ENCODE measurements at regions not wholly inside any gene's neighbourhood (a gene's known extent, or its start where the extent isn't known, plus 50 kb on each side); places are given as distances from the start of the nearest gene placed in this dataset.

DNA sequence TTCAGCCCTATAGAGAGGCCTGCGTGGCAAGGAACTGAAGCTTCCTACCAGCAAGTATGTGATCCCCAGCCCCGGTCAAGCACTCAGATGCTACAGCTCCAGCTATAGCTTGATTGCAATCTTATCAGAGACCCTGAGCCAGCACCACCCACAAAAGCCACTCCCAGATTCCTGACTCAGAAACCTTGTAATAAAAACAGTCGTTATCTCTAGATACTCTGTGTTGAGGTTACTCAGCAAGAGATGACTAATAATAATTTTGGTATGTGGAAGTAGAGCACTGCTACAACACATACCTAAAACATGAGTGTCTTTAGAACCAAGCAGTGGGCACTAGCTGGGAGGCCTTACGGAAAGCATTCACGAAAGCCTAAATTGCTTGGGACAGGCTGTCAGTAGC, 216.9 kb downstream of the UXS1 start:
- intact Hi-C loops (cut with micrococcal nuclease), result no loop called here
- Histone ChIP-seq H3K4me3 (no peak overlapping the region), H4K20me1 (replicated peaks; ENCODE audit: control insufficient read depth, insufficient read depth, low read length) (no peaks in the 10 kb centered on the region), H3K9ac (ENCODE audit: insufficient read depth in 1 of 2, low read depth in 2 of 2, low read length in 2 of 2) (no peak overlapping the region), H3K9me1 (ENCODE audit: control insufficient read depth, insufficient read depth, low read length) (no peaks in the 10 kb centered on the region), H2AFZ (ENCODE audit: low read depth, low read length) (no peak overlapping the region), H3K9me3 (replicated peaks; ENCODE audit: control insufficient read depth, insufficient read depth, low read depth, low read length) (peaks cover 4% of the 10 kb centered on the region; the same call in 1 of the 2 replicates), H3K4me1 (replicated peaks in 1 of 2; ENCODE audit: control insufficient read depth in 2 of 2, insufficient read depth in 2 of 2, low read length in 2 of 2) (no peaks in the 10 kb centered on the region), H3K36me3 (ENCODE audit: control insufficient read depth, insufficient read depth, low read length) (no peaks in the 10 kb centered on the region), H3K79me2 (ENCODE audit: control insufficient read depth, insufficient read depth, low read length) (no peaks in the 10 kb centered on the region), H3K27me3 (ENCODE audit: control insufficient read depth in 2 of 2, insufficient read depth in 2 of 2, low read length in 2 of 2) (peaks cover 0 to 25% of the 10 kb centered on the region in 2 experiments; a peak in 2 of 5 replicates), H3K4me2 (ENCODE audit: insufficient read depth, low read length) (no peak overlapping the region), H3K27ac (ENCODE audit: extremely low read depth, low read depth, low read length) (no peak overlapping the region)
- WGBS (ENCODE audit: insufficient coverage, low coverage, missing lambda C conversion rate), result 3% methylated on average over 5 of the region's 5 CpGs
- ChIA-PET CTCF (ENCODE audit: low intra/inter-chr PET ratio) (no interaction called here), POLR2A (no interaction called here)
- FAIRE-seq, result no peak
- no peak for ATAC-seq
- DNase-seq (ENCODE audit: extremely low read depth in 1 of 4, low spot score in 3 of 4), result peak in 1 of 4 experiments; percentile 6
- no TSS peak for BruUV-seq (replicated peaks)
- in situ Hi-C loops (cut with MboI), result no loop called here
- no peak for TF ChIP-seq CXXC5 (CRISPR knock-in tag; IDR thresholded peaks at IDR 0.05)
- no peak for TF ChIP-seq BCOR (IDR thresholded peaks at IDR 0.05)
- TF ChIP-seq ZNF717 (CRISPR knock-in tag; IDR thresholded peaks at IDR 0.05), result no peak
- TF ChIP-seq ZNF140 (CRISPR knock-in tag; IDR thresholded peaks at IDR 0.05), result no peak
- TF ChIP-seq, protein P1, sequence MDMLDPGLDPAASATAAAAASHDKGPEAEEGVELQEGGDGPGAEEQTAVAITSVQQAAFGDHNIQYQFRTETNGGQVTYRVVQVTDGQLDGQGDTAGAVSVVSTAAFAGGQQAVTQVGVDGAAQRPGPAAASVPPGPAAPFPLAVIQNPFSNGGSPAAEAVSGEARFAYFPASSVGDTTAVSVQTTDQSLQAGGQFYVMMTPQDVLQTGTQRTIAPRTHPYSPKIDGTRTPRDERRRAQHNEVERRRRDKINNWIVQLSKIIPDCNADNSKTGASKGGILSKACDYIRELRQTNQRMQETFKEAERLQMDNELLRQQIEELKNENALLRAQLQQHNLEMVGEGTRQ (CRISPR knock-in tag; IDR thresholded peaks at IDR 0.05), result no peak
- TF ChIP-seq ZNF197 (CRISPR knock-in tag; IDR thresholded peaks at IDR 0.05; ENCODE audit: low read depth), result no peak
- no peak for TF ChIP-seq SUPT5H (IDR thresholded peaks at IDR 0.05)
- peak; percentile 49; the same call in 1 of the 2 replicates for TF ChIP-seq ARID1B (IDR thresholded peaks at IDR 0.05)
- TF ChIP-seq JUND (IDR thresholded peaks at IDR 0.05; ENCODE audit: borderline replicate concordance, low read depth, low read length), result 0 out of 2 replicates have a peak, but pooled peaks have one; percentile 13
- peak; percentile 17; the same call in 1 of the 3 replicates for TF ChIP-seq JUND (tag; IDR thresholded peaks at IDR 0.05; ENCODE audit: borderline replicate concordance, low read depth, low read length)
- TF ChIP-seq, protein P2, sequence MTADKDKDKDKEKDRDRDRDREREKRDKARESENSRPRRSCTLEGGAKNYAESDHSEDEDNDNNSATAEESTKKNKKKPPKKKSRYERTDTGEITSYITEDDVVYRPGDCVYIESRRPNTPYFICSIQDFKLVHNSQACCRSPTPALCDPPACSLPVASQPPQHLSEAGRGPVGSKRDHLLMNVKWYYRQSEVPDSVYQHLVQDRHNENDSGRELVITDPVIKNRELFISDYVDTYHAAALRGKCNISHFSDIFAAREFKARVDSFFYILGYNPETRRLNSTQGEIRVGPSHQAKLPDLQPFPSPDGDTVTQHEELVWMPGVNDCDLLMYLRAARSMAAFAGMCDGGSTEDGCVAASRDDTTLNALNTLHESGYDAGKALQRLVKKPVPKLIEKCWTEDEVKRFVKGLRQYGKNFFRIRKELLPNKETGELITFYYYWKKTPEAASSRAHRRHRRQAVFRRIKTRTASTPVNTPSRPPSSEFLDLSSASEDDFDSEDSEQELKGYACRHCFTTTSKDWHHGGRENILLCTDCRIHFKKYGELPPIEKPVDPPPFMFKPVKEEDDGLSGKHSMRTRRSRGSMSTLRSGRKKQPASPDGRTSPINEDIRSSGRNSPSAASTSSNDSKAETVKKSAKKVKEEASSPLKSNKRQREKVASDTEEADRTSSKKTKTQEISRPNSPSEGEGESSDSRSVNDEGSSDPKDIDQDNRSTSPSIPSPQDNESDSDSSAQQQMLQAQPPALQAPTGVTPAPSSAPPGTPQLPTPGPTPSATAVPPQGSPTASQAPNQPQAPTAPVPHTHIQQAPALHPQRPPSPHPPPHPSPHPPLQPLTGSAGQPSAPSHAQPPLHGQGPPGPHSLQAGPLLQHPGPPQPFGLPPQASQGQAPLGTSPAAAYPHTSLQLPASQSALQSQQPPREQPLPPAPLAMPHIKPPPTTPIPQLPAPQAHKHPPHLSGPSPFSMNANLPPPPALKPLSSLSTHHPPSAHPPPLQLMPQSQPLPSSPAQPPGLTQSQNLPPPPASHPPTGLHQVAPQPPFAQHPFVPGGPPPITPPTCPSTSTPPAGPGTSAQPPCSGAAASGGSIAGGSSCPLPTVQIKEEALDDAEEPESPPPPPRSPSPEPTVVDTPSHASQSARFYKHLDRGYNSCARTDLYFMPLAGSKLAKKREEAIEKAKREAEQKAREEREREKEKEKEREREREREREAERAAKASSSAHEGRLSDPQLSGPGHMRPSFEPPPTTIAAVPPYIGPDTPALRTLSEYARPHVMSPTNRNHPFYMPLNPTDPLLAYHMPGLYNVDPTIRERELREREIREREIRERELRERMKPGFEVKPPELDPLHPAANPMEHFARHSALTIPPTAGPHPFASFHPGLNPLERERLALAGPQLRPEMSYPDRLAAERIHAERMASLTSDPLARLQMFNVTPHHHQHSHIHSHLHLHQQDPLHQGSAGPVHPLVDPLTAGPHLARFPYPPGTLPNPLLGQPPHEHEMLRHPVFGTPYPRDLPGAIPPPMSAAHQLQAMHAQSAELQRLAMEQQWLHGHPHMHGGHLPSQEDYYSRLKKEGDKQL (CRISPR knock-in tag; IDR thresholded peaks at IDR 0.05; ENCODE audit: borderline replicate concordance), result no peak
- TF ChIP-seq PCBP2 (IDR thresholded peaks at IDR 0.05; ENCODE audit: low read depth, low read length, poor library complexity, severe bottlenecking), result no peak
- peak; percentile 94 for TF ChIP-seq FOSL1 (tag; conservative IDR thresholded peaks at IDR 0.05)
- TF ChIP-seq, protein P3, sequence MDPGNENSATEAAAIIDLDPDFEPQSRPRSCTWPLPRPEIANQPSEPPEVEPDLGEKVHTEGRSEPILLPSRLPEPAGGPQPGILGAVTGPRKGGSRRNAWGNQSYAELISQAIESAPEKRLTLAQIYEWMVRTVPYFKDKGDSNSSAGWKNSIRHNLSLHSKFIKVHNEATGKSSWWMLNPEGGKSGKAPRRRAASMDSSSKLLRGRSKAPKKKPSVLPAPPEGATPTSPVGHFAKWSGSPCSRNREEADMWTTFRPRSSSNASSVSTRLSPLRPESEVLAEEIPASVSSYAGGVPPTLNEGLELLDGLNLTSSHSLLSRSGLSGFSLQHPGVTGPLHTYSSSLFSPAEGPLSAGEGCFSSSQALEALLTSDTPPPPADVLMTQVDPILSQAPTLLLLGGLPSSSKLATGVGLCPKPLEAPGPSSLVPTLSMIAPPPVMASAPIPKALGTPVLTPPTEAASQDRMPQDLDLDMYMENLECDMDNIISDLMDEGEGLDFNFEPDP (CRISPR knock-in tag; IDR thresholded peaks at IDR 0.05), result no peak
- peak; percentile 29; the same call in 1 of the 2 replicates for TF ChIP-seq CBFA2T3 (IDR thresholded peaks at IDR 0.05)
- TF ChIP-seq SIX5 (IDR thresholded peaks at IDR 0.05; ENCODE audit: borderline replicate concordance in 1 of 2, insufficient read depth in 1 of 2, low read depth in 1 of 2, low read length in 2 of 2), result no peak
